ENCODE measurements at regions not wholly inside any gene's neighbourhood (a gene's known extent, or its start where the extent isn't known, plus 50 kb on each side); places are given as distances from the start of the nearest gene placed in this dataset.

DNA sequence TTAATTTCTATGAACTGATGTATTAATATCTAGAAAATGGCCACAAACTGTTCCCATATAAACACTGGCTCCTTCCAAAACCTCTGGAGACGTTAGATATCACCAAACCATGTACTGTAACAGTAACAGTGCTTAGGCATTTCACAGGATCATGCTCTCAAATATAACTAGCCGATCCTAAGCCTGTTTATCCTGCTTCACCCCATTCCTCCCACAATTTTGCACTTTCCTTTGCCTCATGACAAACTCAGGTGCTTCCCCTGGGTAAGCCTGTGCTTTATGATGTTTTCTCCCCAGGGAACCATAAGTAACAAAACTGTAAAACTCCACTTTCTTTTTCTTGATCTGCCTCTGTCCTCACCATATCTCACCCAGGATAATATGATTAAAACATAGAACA is 452.3 kb downstream of the PLA2G4A start:
- CTCF ChIA-PET (ENCODE audit: unreplicated experiment): no interaction called here
- Histone ChIP-seq H3K79me2 (ENCODE audit: insufficient read depth, low read depth, low read length) (no peaks in the 10 kb centered on the region), H2AFZ (ENCODE audit: low read length) (no peak overlapping the region), H4K20me1 (ENCODE audit: insufficient read depth, low read length) (no peaks in the 10 kb centered on the region; the same call in 1 of the 2 replicates), H3K4me2 (ENCODE audit: low read length) (no peak overlapping the region), H3K27ac (ENCODE audit: low read depth, low read length, poor library complexity, severe bottlenecking) (no peak overlapping the region), H3K36me3 (ENCODE audit: insufficient read depth, low read length) (no peaks in the 10 kb centered on the region), H3K9me3 (ENCODE audit: low read length) (no peaks in the 10 kb centered on the region), H3K4me3 (ENCODE audit: low read depth, low read length, poor library complexity, severe bottlenecking) (no peak overlapping the region), H3K9me2 (ENCODE audit: insufficient read depth, low read length) (no peaks in the 10 kb centered on the region), H3K4me1 (ENCODE audit: insufficient read depth, low read length, poor library complexity, severe bottlenecking) (no peaks in the 10 kb centered on the region)
- intact Hi-C loops (cut with micrococcal nuclease; ENCODE audit: unreplicated experiment): no loop called here
- no peak for DNase-seq (ENCODE audit: low spot score)
- POLR2A ChIA-PET: interaction anchor here (0.6 to 0.7 kb wide), 2 partner anchors 38 to 49 kb away, joined by 3 to 8 read pairs; no protein-coding TSS in a partner anchor
- no TSS peak for BruUV-seq (replicated peaks)
- TF ChIP-seq, protein P1, sequence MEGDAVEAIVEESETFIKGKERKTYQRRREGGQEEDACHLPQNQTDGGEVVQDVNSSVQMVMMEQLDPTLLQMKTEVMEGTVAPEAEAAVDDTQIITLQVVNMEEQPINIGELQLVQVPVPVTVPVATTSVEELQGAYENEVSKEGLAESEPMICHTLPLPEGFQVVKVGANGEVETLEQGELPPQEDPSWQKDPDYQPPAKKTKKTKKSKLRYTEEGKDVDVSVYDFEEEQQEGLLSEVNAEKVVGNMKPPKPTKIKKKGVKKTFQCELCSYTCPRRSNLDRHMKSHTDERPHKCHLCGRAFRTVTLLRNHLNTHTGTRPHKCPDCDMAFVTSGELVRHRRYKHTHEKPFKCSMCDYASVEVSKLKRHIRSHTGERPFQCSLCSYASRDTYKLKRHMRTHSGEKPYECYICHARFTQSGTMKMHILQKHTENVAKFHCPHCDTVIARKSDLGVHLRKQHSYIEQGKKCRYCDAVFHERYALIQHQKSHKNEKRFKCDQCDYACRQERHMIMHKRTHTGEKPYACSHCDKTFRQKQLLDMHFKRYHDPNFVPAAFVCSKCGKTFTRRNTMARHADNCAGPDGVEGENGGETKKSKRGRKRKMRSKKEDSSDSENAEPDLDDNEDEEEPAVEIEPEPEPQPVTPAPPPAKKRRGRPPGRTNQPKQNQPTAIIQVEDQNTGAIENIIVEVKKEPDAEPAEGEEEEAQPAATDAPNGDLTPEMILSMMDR (conservative IDR thresholded peaks at IDR 0.05; ENCODE audit: low read length): no peak
- TF ChIP-seq EZH2phosphoT487 (IDR thresholded peaks at IDR 0.05; ENCODE audit: borderline replicate concordance, low read depth, low read length): no peak

DNA sequence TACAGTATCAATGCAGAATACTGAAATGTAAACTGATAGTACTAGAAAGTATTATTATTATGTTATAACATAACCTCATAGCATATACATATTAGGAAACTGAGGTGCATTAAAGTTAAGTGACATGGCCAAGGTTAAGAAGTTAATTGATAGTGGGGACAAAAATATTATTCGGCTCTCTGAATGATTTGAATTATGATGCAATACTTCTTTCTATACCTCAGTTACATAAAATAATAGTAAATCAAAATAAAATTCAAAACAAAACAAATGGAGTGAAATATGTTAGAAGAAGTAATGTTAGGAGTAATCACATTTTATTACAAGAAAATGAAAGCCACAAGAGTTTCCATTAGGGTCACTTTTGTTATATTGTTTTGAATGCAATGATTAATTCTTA is 455.2 kb downstream of the PLA2G4A start:
- CTCF ChIA-PET (ENCODE audit: unreplicated experiment): no interaction called here
- Histone ChIP-seq H4K20me1 (ENCODE audit: insufficient read depth, low read length) (no peaks in the 10 kb centered on the region; the same call in 1 of the 2 replicates), H3K27ac (ENCODE audit: low read depth, low read length, poor library complexity, severe bottlenecking) (no peak overlapping the region), H3K4me2 (ENCODE audit: low read length) (no peak overlapping the region), H3K4me3 (ENCODE audit: low read depth, low read length, poor library complexity, severe bottlenecking) (no peak overlapping the region), H2AFZ (ENCODE audit: low read length) (no peak overlapping the region), H3K4me1 (ENCODE audit: insufficient read depth, low read length, poor library complexity, severe bottlenecking) (no peaks in the 10 kb centered on the region), H3K9me3 (ENCODE audit: low read length) (no peaks in the 10 kb centered on the region), H3K79me2 (ENCODE audit: insufficient read depth, low read depth, low read length) (no peaks in the 10 kb centered on the region), H3K36me3 (ENCODE audit: insufficient read depth, low read length) (no peaks in the 10 kb centered on the region), H3K9me2 (ENCODE audit: insufficient read depth, low read length) (no peaks in the 10 kb centered on the region)
- intact Hi-C loops (cut with micrococcal nuclease; ENCODE audit: unreplicated experiment): no loop called here
- no TSS peak for BruUV-seq (replicated peaks)
- TF ChIP-seq EZH2phosphoT487 (IDR thresholded peaks at IDR 0.05; ENCODE audit: borderline replicate concordance, low read depth, low read length): no peak
- TF ChIP-seq, protein P1 (conservative IDR thresholded peaks at IDR 0.05; ENCODE audit: low read length): no peak
- DNase-seq (ENCODE audit: low spot score): no peak
- POLR2A ChIA-PET: no interaction called here

DNA sequence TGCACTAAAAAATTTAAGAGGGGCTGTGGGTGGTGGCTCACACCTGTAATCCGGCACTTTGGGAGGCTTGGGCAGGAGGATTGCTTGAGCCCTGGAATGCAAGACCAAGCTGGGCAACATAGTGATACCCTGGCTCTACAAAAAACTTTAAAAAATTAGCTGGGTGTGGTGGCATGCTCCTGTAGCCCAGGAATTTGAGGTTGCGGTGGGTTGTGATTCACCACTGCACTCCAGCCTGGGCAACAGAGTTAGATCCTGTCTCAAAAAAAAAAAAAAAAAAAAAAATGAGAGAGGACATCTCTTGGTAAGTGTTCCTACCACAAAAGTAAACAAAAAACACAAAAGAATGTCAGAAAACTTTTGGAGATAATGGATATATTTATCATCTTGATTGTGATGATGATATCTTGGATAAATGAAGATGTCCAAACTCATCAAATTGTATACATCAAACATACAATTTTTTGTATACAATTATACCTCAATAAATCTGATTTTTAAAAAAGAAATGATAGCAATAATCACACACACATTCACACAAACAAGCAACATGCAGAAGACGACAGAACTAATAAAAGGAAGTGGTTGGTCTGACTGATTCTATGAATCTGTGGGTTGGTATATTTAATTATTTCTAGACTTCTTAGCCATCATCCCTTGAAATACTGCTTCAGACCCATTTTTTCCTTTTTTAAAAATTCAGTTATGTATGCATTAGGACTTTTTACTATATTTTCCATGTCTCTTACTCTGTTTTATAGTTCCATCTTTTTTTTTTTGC is 465.9 kb downstream of the PLA2G4A start:
- Histone ChIP-seq H3K79me2 (ENCODE audit: insufficient read depth, low read depth, low read length) (no peaks in the 10 kb centered on the region), H4K20me1 (ENCODE audit: insufficient read depth, low read length) (no peaks in the 10 kb centered on the region), H3K4me1 (ENCODE audit: insufficient read depth, low read length, poor library complexity, severe bottlenecking) (no peaks in the 10 kb centered on the region), H3K27ac (ENCODE audit: low read depth, low read length, poor library complexity, severe bottlenecking) (no peak overlapping the region), H2AFZ (ENCODE audit: low read length) (no peak overlapping the region), H3K4me3 (ENCODE audit: low read depth, low read length, poor library complexity, severe bottlenecking) (no peak overlapping the region), H3K9me2 (ENCODE audit: insufficient read depth, low read length) (no peaks in the 10 kb centered on the region), H3K4me2 (ENCODE audit: low read length) (no peak overlapping the region), H3K9me3 (ENCODE audit: low read length) (no peaks in the 10 kb centered on the region), H3K36me3 (ENCODE audit: insufficient read depth, low read length) (no peaks in the 10 kb centered on the region)
- no peak for TF ChIP-seq EZH2phosphoT487 (IDR thresholded peaks at IDR 0.05; ENCODE audit: borderline replicate concordance, low read depth, low read length)
- TF ChIP-seq, protein P1 (conservative IDR thresholded peaks at IDR 0.05; ENCODE audit: low read length): no peak
- BruUV-seq (replicated peaks): no TSS peak
- POLR2A ChIA-PET: no interaction called here
- DNase-seq (ENCODE audit: low spot score): no peak
- CTCF ChIA-PET (ENCODE audit: unreplicated experiment): no interaction called here
- intact Hi-C loops (cut with micrococcal nuclease; ENCODE audit: unreplicated experiment): no loop called here

Data from OCI-LY7 (cell line).